Ishikawa (cell line): ENCODE measurements at regions not wholly inside any gene's neighbourhood (a gene's known extent, or its start where the extent isn't known, plus 50 kb on each side); places are given as distances from the start of the nearest gene placed in this dataset.

ENCODE experiments used
- EP300 ChIP-seq: IDR thresholded peaks from 2 replicates; pipeline ENCODE4 v1.6.1; 2012; ENCODE audit warnings: borderline replicate concordance
- FOXM1 ChIP-seq: IDR thresholded peaks from 2 replicates; pipeline ENCODE4 v1.6.1; 2012; ENCODE audit warnings: low read depth, borderline replicate concordance
- TF ChIP-seq, protein P1 (sequence below): IDR thresholded peaks from 2 replicates; pipeline ENCODE4 v1.6.1; 2012
- TF ChIP-seq, protein P2 (sequence below): IDR thresholded peaks from 2 replicates; pipeline ENCODE4 v1.6.1; 2012; ENCODE audit warnings: low read depth, mild to moderate bottlenecking

DNA sequence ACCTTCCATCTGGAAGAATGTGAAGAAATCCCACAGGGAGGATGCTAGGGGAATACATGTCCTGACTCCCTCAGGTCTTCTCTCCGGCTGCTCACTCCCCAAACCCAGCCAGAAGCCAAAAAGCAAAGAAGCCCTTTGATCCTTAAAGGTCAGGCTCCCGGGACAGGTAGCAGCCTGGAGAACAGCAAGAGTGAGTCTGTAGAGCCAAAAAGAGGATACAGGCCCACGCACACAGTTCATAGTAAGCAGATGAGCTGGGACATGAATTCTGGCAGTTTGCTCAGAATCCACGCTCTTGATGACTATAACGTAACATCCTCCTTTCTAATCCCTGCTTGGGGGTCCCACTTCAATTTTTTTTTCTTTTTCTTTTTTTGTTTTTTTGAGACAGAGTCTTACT lies 72.0 kb upstream of the SLC44A1 start:
- TF ChIP-seq, protein P1, sequence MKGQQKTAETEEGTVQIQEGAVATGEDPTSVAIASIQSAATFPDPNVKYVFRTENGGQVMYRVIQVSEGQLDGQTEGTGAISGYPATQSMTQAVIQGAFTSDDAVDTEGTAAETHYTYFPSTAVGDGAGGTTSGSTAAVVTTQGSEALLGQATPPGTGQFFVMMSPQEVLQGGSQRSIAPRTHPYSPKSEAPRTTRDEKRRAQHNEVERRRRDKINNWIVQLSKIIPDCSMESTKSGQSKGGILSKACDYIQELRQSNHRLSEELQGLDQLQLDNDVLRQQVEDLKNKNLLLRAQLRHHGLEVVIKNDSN, result no peak
- TF ChIP-seq EP300, result no peak
- TF ChIP-seq, protein P2, sequence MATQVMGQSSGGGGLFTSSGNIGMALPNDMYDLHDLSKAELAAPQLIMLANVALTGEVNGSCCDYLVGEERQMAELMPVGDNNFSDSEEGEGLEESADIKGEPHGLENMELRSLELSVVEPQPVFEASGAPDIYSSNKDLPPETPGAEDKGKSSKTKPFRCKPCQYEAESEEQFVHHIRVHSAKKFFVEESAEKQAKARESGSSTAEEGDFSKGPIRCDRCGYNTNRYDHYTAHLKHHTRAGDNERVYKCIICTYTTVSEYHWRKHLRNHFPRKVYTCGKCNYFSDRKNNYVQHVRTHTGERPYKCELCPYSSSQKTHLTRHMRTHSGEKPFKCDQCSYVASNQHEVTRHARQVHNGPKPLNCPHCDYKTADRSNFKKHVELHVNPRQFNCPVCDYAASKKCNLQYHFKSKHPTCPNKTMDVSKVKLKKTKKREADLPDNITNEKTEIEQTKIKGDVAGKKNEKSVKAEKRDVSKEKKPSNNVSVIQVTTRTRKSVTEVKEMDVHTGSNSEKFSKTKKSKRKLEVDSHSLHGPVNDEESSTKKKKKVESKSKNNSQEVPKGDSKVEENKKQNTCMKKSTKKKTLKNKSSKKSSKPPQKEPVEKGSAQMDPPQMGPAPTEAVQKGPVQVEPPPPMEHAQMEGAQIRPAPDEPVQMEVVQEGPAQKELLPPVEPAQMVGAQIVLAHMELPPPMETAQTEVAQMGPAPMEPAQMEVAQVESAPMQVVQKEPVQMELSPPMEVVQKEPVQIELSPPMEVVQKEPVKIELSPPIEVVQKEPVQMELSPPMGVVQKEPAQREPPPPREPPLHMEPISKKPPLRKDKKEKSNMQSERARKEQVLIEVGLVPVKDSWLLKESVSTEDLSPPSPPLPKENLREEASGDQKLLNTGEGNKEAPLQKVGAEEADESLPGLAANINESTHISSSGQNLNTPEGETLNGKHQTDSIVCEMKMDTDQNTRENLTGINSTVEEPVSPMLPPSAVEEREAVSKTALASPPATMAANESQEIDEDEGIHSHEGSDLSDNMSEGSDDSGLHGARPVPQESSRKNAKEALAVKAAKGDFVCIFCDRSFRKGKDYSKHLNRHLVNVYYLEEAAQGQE, result no peak
- TF ChIP-seq FOXM1, result no peak
